Activated CD4-positive, alpha-beta T cell treated with anti-CD3 and anti-CD28 coated beads for 4 hours (primary cell): ENCODE measurements at regions not wholly inside any gene's neighbourhood (a gene's known extent, or its start where the extent isn't known, plus 50 kb on each side); places are given as distances from the start of the nearest gene placed in this dataset.

Experiments
- DNase-seq, 2 donors: peaks; one replicate each; pipeline ENCODE4 v3.0.0-alpha.2; 2020

GRCh38 chr3:111244760-111245159 is 173.1 kb downstream of the NECTIN3 start:
- DNase-seq, result no peak

- DNase-seq, result no peak
Observed at GRCh38 chr3:111246967-111247760, 175.5 kb downstream of the NECTIN3 start.

GRCh38 chr3:111248406-111248805 is 176.8 kb downstream of the NECTIN3 start:
- DNase-seq, result no peak

- no peak for DNase-seq
Observed at GRCh38 chr3:111249421-111249820, 177.8 kb downstream of the NECTIN3 start.

- DNase-seq, result no peak
Observed at GRCh38 chr3:111252779-111253178, 181.2 kb downstream of the NECTIN3 start.

GRCh38 chr3:111253733-111254132 is 182.1 kb downstream of the NECTIN3 start:
- DNase-seq, result no peak

- DNase-seq, result no peak
Observed at GRCh38 chr3:111260878-111261277, 189.3 kb downstream of the NECTIN3 start.

- DNase-seq, result no peak
Observed at GRCh38 chr3:111269777-111270176, 198.2 kb downstream of the NECTIN3 start.

GRCh38 chr3:111277226-111277625 is 205.6 kb downstream of the NECTIN3 start:
- DNase-seq, result no peak

GRCh38 chr3:111278959-111279358 is 207.3 kb downstream of the NECTIN3 start:
- no peak for DNase-seq

GRCh38 chr3:111282024-111282423 is 210.4 kb downstream of the NECTIN3 start:
- peak in 1 of 2 donors; percentile 24 for DNase-seq

- DNase-seq, result no peak
Observed at GRCh38 chr3:111283165-111283564, 211.5 kb downstream of the NECTIN3 start.

- no peak for DNase-seq
Observed at GRCh38 chr3:111284503-111285183, 213.0 kb downstream of the NECTIN3 start.

- no peak for DNase-seq
Observed at GRCh38 chr3:111285184-111285538, 213.5 kb downstream of the NECTIN3 start.

GRCh38 chr3:111285694-111286093 is 214.1 kb downstream of the NECTIN3 start:
- no peak for DNase-seq

- DNase-seq, result no peak
Observed at GRCh38 chr3:111286746-111287145, 215.1 kb downstream of the NECTIN3 start.

GRCh38 chr3:111292117-111292516 is 220.5 kb downstream of the NECTIN3 start:
- no peak for DNase-seq

- no peak for DNase-seq
Observed at GRCh38 chr3:111299192-111299615, 227.6 kb downstream of the NECTIN3 start.

- no peak for DNase-seq
Observed at GRCh38 chr3:111301238-111301798, 229.7 kb downstream of the NECTIN3 start.

GRCh38 chr3:111302063-111302462 is 230.4 kb downstream of the NECTIN3 start:
- no peak for DNase-seq

- no peak for DNase-seq
Observed at GRCh38 chr3:111303760-111304159, 232.1 kb downstream of the NECTIN3 start.

GRCh38 chr3:111307676-111308075 is 234.3 kb upstream of the CD96 start:
- DNase-seq, result no peak

GRCh38 chr3:111311126-111311525 is 230.9 kb upstream of the CD96 start:
- no peak for DNase-seq

GRCh38 chr3:111311709-111312235 is 230.2 kb upstream of the CD96 start:
- no peak for DNase-seq
